ENCODE measurements at regions not wholly inside any gene's neighbourhood (a gene's known extent, or its start where the extent isn't known, plus 50 kb on each side); places are given as distances from the start of the nearest gene placed in this dataset.

DNA sequence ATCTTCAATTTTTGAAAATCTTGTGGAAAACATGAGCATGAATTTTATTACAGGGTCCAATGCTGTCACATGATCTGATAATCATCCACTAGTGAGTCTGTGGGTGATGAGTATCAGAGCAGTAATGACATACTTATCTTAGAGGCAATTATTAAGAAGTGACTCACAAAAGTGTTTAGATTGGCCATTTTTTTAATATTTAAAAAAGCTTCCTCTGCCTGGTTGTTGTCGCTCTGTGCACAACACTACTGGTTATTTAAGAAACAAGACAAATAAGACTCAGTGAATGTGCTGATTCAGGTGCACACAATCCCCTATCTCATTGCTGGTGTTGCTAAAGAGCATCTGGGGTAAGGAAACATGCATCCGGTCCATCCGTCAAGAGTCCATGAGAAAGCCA, 665.8 kb upstream of the ZEB2 start:
- Mint-ChIP-seq H3K9me3 (ENCODE audit: unreplicated experiment) (peaks cover 10% of the 10 kb centered on the region), H3K4me3 (ENCODE audit: unreplicated experiment) (no peak overlapping the region), H3K4me1 (ENCODE audit: unreplicated experiment) (peaks cover 7% of the 10 kb centered on the region), H3K27me3 (ENCODE audit: unreplicated experiment) (no peaks in the 10 kb centered on the region), H3K36me3 (ENCODE audit: unreplicated experiment) (peaks cover 10% of the 10 kb centered on the region), H3K27ac (ENCODE audit: unreplicated experiment) (no peak overlapping the region)
- no peak for DNase-seq (ENCODE audit: extremely low spot score, unreplicated experiment)
- TF ChIP-seq, protein P1, sequence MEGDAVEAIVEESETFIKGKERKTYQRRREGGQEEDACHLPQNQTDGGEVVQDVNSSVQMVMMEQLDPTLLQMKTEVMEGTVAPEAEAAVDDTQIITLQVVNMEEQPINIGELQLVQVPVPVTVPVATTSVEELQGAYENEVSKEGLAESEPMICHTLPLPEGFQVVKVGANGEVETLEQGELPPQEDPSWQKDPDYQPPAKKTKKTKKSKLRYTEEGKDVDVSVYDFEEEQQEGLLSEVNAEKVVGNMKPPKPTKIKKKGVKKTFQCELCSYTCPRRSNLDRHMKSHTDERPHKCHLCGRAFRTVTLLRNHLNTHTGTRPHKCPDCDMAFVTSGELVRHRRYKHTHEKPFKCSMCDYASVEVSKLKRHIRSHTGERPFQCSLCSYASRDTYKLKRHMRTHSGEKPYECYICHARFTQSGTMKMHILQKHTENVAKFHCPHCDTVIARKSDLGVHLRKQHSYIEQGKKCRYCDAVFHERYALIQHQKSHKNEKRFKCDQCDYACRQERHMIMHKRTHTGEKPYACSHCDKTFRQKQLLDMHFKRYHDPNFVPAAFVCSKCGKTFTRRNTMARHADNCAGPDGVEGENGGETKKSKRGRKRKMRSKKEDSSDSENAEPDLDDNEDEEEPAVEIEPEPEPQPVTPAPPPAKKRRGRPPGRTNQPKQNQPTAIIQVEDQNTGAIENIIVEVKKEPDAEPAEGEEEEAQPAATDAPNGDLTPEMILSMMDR (IDR thresholded peaks at IDR 0.05): no peak

DNA sequence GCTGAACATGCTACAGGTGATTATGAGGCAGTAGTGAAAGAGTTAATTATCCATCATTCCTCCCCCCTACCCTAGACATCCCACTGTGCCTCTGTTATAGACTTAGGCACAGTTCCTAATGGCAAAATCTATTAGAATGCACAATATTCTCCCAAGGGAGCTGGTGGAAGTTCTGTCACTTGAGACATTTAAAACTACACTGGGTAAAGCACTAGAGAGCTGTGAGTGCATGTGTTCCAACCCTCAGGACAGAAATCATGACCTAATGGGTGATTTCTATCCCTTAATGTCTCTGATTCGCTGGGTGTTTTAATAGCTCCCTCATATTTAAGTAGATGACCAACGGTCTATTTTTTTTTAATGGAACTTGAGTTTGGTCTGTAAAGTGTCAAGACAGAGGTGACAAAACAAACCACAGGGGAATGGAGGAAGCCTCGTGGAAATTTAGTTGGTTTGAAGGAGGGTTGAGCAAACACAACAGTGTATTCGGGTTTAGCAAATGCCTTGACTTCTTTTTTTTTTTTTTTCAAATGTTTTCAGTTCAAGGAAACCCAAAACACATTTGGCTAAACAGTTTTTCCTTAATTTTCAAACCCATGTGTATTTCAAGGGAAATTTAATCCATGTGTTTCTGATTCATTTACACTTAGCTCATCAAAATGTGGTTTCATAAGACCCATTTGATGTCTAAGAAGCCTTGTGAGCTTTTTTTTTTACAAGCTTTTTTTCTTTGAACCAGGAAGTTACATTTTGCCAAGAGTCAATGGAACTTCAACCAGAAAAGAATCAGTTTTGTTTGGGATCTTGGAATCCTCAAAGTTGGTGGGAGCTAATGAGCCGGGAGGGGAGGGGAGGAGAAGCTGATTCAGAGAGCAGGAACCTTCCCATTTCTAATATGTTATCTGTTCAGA, 665.1 kb upstream of the ZEB2 start:
- peaks cover 10% of the 10 kb centered on the region for H3K36me3 Mint-ChIP-seq (ENCODE audit: unreplicated experiment)
- no peak overlapping the region for H3K4me3 Mint-ChIP-seq (ENCODE audit: unreplicated experiment)
- no peak for DNase-seq (ENCODE audit: extremely low spot score, unreplicated experiment)
- H3K9me3 Mint-ChIP-seq (ENCODE audit: unreplicated experiment): peaks cover 10% of the 10 kb centered on the region
- peaks cover 7% of the 10 kb centered on the region for H3K4me1 Mint-ChIP-seq (ENCODE audit: unreplicated experiment)
- H3K27ac Mint-ChIP-seq (ENCODE audit: unreplicated experiment): no peak overlapping the region
- TF ChIP-seq, protein P1 (IDR thresholded peaks at IDR 0.05): no peak
- no peaks in the 10 kb centered on the region for H3K27me3 Mint-ChIP-seq (ENCODE audit: unreplicated experiment)

DNA sequence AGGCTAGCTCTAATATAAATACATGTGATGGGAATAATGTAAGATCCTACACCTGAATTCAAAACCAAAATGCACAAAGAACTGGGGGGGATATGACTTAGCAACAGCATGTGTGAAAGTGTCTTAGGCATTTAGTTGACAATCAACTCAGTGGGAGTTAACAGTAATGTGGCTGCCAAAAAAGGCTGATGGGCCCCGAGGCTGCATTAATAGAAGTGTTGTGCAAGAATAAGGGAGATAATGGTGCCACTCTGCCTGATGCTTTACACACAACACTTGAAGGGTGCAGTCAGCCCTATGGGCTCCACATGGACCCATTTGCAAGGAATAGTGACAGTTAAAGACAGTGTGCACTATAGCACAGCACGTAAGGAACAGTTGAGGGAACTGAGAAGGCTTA, 649.4 kb upstream of the ZEB2 start:
- Mint-ChIP-seq H3K27ac (ENCODE audit: unreplicated experiment) (no peak overlapping the region), H3K36me3 (ENCODE audit: unreplicated experiment) (no peaks in the 10 kb centered on the region), H3K9me3 (ENCODE audit: unreplicated experiment) (no peaks in the 10 kb centered on the region), H3K27me3 (ENCODE audit: unreplicated experiment) (no peaks in the 10 kb centered on the region), H3K4me1 (ENCODE audit: unreplicated experiment) (peaks cover 21% of the 10 kb centered on the region), H3K4me3 (ENCODE audit: unreplicated experiment) (no peak overlapping the region)
- no peak for DNase-seq (ENCODE audit: extremely low spot score, unreplicated experiment)
- TF ChIP-seq, protein P1 (IDR thresholded peaks at IDR 0.05): no peak

- Mint-ChIP-seq H3K27me3 (ENCODE audit: unreplicated experiment) (no peaks in the 10 kb centered on the region), H3K4me3 (ENCODE audit: unreplicated experiment) (no peak overlapping the region), H3K36me3 (ENCODE audit: unreplicated experiment) (no peaks in the 10 kb centered on the region), H3K27ac (ENCODE audit: unreplicated experiment) (no peak overlapping the region), H3K4me1 (ENCODE audit: unreplicated experiment) (peaks cover 21% of the 10 kb centered on the region), H3K9me3 (ENCODE audit: unreplicated experiment) (no peaks in the 10 kb centered on the region)
- DNase-seq (ENCODE audit: extremely low spot score, unreplicated experiment): no peak
- TF ChIP-seq, protein P1 (IDR thresholded peaks at IDR 0.05): no peak
Observed at GRCh38 chr2:145168091-145168490, 648.2 kb upstream of the ZEB2 start.

GRCh38 chr2:145166731-145167302, 646.9 kb upstream of the ZEB2 start:
- TF ChIP-seq, protein P1 (IDR thresholded peaks at IDR 0.05): no peak
- H3K27ac Mint-ChIP-seq (ENCODE audit: unreplicated experiment): no peak overlapping the region
- no peak for DNase-seq (ENCODE audit: extremely low spot score, unreplicated experiment)
- H3K4me3 Mint-ChIP-seq (ENCODE audit: unreplicated experiment): no peak overlapping the region
- H3K27me3 Mint-ChIP-seq (ENCODE audit: unreplicated experiment): no peaks in the 10 kb centered on the region
- H3K36me3 Mint-ChIP-seq (ENCODE audit: unreplicated experiment): no peaks in the 10 kb centered on the region
- peaks cover under 1% of the 10 kb centered on the region for H3K9me3 Mint-ChIP-seq (ENCODE audit: unreplicated experiment)
- peaks cover 13% of the 10 kb centered on the region for H3K4me1 Mint-ChIP-seq (ENCODE audit: unreplicated experiment)

Data from osteocyte (in vitro differentiated cells).